ENCODE measurements at regions not wholly inside any gene's neighbourhood (a gene's known extent, or its start where the extent isn't known, plus 50 kb on each side); places are given as distances from the start of the nearest gene placed in this dataset.

GRCh38 chr5:3678801-3679200 is 83.2 kb downstream of the IRX1 start:
- intact Hi-C loops (cut with DNase I): no loop called here
- Histone ChIP-seq H3K4me1 (ENCODE audit: control insufficient read depth in 1 of 2, insufficient read depth in 2 of 2, low read length in 2 of 2) (no peaks in the 10 kb centered on the region), H3K4me3 (ENCODE audit: low read length in 2 of 2) (no peak overlapping the region), H3K36me3 (ENCODE audit: control insufficient read depth in 1 of 2, insufficient read depth in 2 of 2, low read length in 1 of 2) (no peaks in the 10 kb centered on the region), H3K27ac (ENCODE audit: low read depth in 1 of 2, low read length in 2 of 2) (no peak overlapping the region), H3K27me3 (ENCODE audit: control insufficient read depth in 1 of 2, insufficient read depth in 2 of 2, low read length in 1 of 2) (no peaks in the 10 kb centered on the region), H3K9me3 (ENCODE audit: control insufficient read depth, low read length) (no peaks in the 10 kb centered on the region)
- ATAC-seq (ENCODE audit: low FRiP score) (no peak), DNase-seq (no peak)
- WGBS, 2 donors: 58 to 69% methylated on average over 4 of the region's 4 CpGs

- Histone ChIP-seq H3K4me3 (ENCODE audit: low read length in 2 of 2) (no peak overlapping the region), H3K4me1 (ENCODE audit: control insufficient read depth in 1 of 2, insufficient read depth in 2 of 2, low read length in 2 of 2) (no peaks in the 10 kb centered on the region), H3K36me3 (ENCODE audit: control insufficient read depth in 1 of 2, insufficient read depth in 2 of 2, low read length in 1 of 2) (no peaks in the 10 kb centered on the region), H3K27ac (ENCODE audit: low read depth in 1 of 2, low read length in 2 of 2) (no peak overlapping the region), H3K27me3 (ENCODE audit: control insufficient read depth in 1 of 2, insufficient read depth in 2 of 2, low read length in 1 of 2) (no peaks in the 10 kb centered on the region), H3K9me3 (ENCODE audit: control insufficient read depth, low read length) (no peaks in the 10 kb centered on the region)
- WGBS, 2 donors: 76 to 81% methylated on average over 5 of the region's 5 CpGs
- intact Hi-C loops (cut with DNase I): no loop called here
- no peak for DNase-seq
- no peak for ATAC-seq (ENCODE audit: low FRiP score)
Observed at GRCh38 chr5:3680821-3681220, 85.2 kb downstream of the IRX1 start.

GRCh38 chr5:3684118-3684517 is 88.5 kb downstream of the IRX1 start:
- Histone ChIP-seq H3K36me3 (ENCODE audit: control insufficient read depth in 1 of 2, insufficient read depth in 2 of 2, low read length in 1 of 2) (no peaks in the 10 kb centered on the region), H3K27me3 (ENCODE audit: control insufficient read depth in 1 of 2, insufficient read depth in 2 of 2, low read length in 1 of 2) (no peaks in the 10 kb centered on the region), H3K4me1 (ENCODE audit: control insufficient read depth in 1 of 2, insufficient read depth in 2 of 2, low read length in 2 of 2) (no peaks in the 10 kb centered on the region), H3K4me3 (ENCODE audit: low read length in 2 of 2) (no peak overlapping the region), H3K27ac (ENCODE audit: low read depth in 1 of 2, low read length in 2 of 2) (no peak overlapping the region), H3K9me3 (ENCODE audit: control insufficient read depth, low read length) (no peaks in the 10 kb centered on the region)
- ATAC-seq (ENCODE audit: low FRiP score) (no peak), DNase-seq (no peak)
- intact Hi-C loops (cut with DNase I): no loop called here
- 85 to 86% methylated on average over 13 of the region's 13 CpGs for WGBS, 2 donors

GRCh38 chr5:3684771-3685354 is 89.2 kb downstream of the IRX1 start:
- DNase-seq (no peak), ATAC-seq (ENCODE audit: low FRiP score) (no peak)
- Histone ChIP-seq H3K27me3 (ENCODE audit: control insufficient read depth in 1 of 2, insufficient read depth in 2 of 2, low read length in 1 of 2) (no peaks in the 10 kb centered on the region), H3K9me3 (ENCODE audit: control insufficient read depth, low read length) (no peaks in the 10 kb centered on the region), H3K4me1 (ENCODE audit: control insufficient read depth in 1 of 2, insufficient read depth in 2 of 2, low read length in 2 of 2) (no peaks in the 10 kb centered on the region), H3K27ac (ENCODE audit: low read depth in 1 of 2, low read length in 2 of 2) (no peak overlapping the region), H3K4me3 (ENCODE audit: low read length in 2 of 2) (no peak overlapping the region), H3K36me3 (ENCODE audit: control insufficient read depth in 1 of 2, insufficient read depth in 2 of 2, low read length in 1 of 2) (no peaks in the 10 kb centered on the region)
- intact Hi-C loops (cut with DNase I): no loop called here
- WGBS, 2 donors: 95% methylated on average over 12 of the region's 12 CpGs

GRCh38 chr5:3694819-3695218 is 99.2 kb downstream of the IRX1 start:
- no peak for ATAC-seq (ENCODE audit: low FRiP score)
- Histone ChIP-seq H3K4me1 (ENCODE audit: control insufficient read depth in 1 of 2, insufficient read depth in 2 of 2, low read length in 2 of 2) (no peaks in the 10 kb centered on the region), H3K36me3 (ENCODE audit: control insufficient read depth in 1 of 2, insufficient read depth in 2 of 2, low read length in 1 of 2) (no peaks in the 10 kb centered on the region), H3K27ac (ENCODE audit: low read depth in 1 of 2, low read length in 2 of 2) (no peak overlapping the region), H3K9me3 (ENCODE audit: control insufficient read depth, low read length) (no peaks in the 10 kb centered on the region), H3K4me3 (ENCODE audit: low read length in 2 of 2) (no peak overlapping the region), H3K27me3 (ENCODE audit: control insufficient read depth in 1 of 2, insufficient read depth in 2 of 2, low read length in 1 of 2) (no peaks in the 10 kb centered on the region)
- WGBS, 2 donors: 95 to 98% methylated on average over 5 of the region's 5 CpGs
- intact Hi-C loops (cut with DNase I): no loop called here
- DNase-seq: no peak

GRCh38 chr5:3695818-3696217 is 100.2 kb downstream of the IRX1 start:
- Histone ChIP-seq H3K36me3 (ENCODE audit: control insufficient read depth in 1 of 2, insufficient read depth in 2 of 2, low read length in 1 of 2) (no peaks in the 10 kb centered on the region), H3K27ac (ENCODE audit: low read depth in 1 of 2, low read length in 2 of 2) (no peak overlapping the region), H3K4me3 (ENCODE audit: low read length in 2 of 2) (no peak overlapping the region), H3K4me1 (ENCODE audit: control insufficient read depth in 1 of 2, insufficient read depth in 2 of 2, low read length in 2 of 2) (no peaks in the 10 kb centered on the region), H3K27me3 (ENCODE audit: control insufficient read depth in 1 of 2, insufficient read depth in 2 of 2, low read length in 1 of 2) (no peaks in the 10 kb centered on the region), H3K9me3 (ENCODE audit: control insufficient read depth, low read length) (no peaks in the 10 kb centered on the region)
- no peak for ATAC-seq (ENCODE audit: low FRiP score)
- intact Hi-C loops (cut with DNase I): no loop called here
- 94 to 95% methylated on average over 2 of the region's 2 CpGs for WGBS, 2 donors
- no peak for DNase-seq

- ATAC-seq (ENCODE audit: low FRiP score) (peak; percentile 36), DNase-seq (peak in 1 of 2 donors; percentile 58)
- Histone ChIP-seq H3K4me1 (ENCODE audit: control insufficient read depth in 1 of 2, insufficient read depth in 2 of 2, low read length in 2 of 2) (no peaks in the 10 kb centered on the region), H3K27me3 (ENCODE audit: control insufficient read depth in 1 of 2, insufficient read depth in 2 of 2, low read length in 1 of 2) (no peaks in the 10 kb centered on the region), H3K27ac (ENCODE audit: low read depth in 1 of 2, low read length in 2 of 2) (no peak overlapping the region), H3K9me3 (ENCODE audit: control insufficient read depth, low read length) (no peaks in the 10 kb centered on the region), H3K4me3 (ENCODE audit: low read length in 2 of 2) (no peak overlapping the region), H3K36me3 (ENCODE audit: control insufficient read depth in 1 of 2, insufficient read depth in 2 of 2, low read length in 1 of 2) (no peaks in the 10 kb centered on the region)
- intact Hi-C loops (cut with DNase I): no loop called here
- 65 to 79% methylated on average over 12 of the region's 12 CpGs for WGBS, 2 donors
Observed at GRCh38 chr5:3698412-3698811, 102.8 kb downstream of the IRX1 start.

GRCh38 chr5:3701694-3702093 is 106.1 kb downstream of the IRX1 start:
- Histone ChIP-seq H3K4me1 (ENCODE audit: control insufficient read depth in 1 of 2, insufficient read depth in 2 of 2, low read length in 2 of 2) (no peaks in the 10 kb centered on the region), H3K27me3 (ENCODE audit: control insufficient read depth in 1 of 2, insufficient read depth in 2 of 2, low read length in 1 of 2) (no peaks in the 10 kb centered on the region), H3K27ac (ENCODE audit: low read depth in 1 of 2, low read length in 2 of 2) (no peak overlapping the region), H3K9me3 (ENCODE audit: control insufficient read depth, low read length) (no peaks in the 10 kb centered on the region), H3K36me3 (ENCODE audit: control insufficient read depth in 1 of 2, insufficient read depth in 2 of 2, low read length in 1 of 2) (no peaks in the 10 kb centered on the region), H3K4me3 (ENCODE audit: low read length in 2 of 2) (no peak overlapping the region)
- ATAC-seq (ENCODE audit: low FRiP score): no peak
- no peak for DNase-seq
- intact Hi-C loops (cut with DNase I): no loop called here
- WGBS, 2 donors: 97% methylated on average over 4 of the region's 4 CpGs

- no peak overlapping the region for H3K4me3 ChIP-seq (ENCODE audit: low read length in 2 of 2)
- ATAC-seq (ENCODE audit: low FRiP score) (no peak), DNase-seq (no peak)
- H3K27ac ChIP-seq (ENCODE audit: low read depth in 1 of 2, low read length in 2 of 2): no peak overlapping the region
- no peaks in the 10 kb centered on the region for H3K36me3 ChIP-seq (ENCODE audit: control insufficient read depth in 1 of 2, insufficient read depth in 2 of 2, low read length in 1 of 2)
- H3K4me1 ChIP-seq (ENCODE audit: control insufficient read depth in 1 of 2, insufficient read depth in 2 of 2, low read length in 2 of 2): no peaks in the 10 kb centered on the region
- H3K9me3 ChIP-seq (ENCODE audit: control insufficient read depth, low read length): no peaks in the 10 kb centered on the region
- no peaks in the 10 kb centered on the region for H3K27me3 ChIP-seq (ENCODE audit: control insufficient read depth in 1 of 2, insufficient read depth in 2 of 2, low read length in 1 of 2)
- intact Hi-C loops (cut with DNase I): no loop called here
Observed at GRCh38 chr5:3704661-3705060, 109.0 kb downstream of the IRX1 start.
